D721Med (cell line): ENCODE measurements at regions not wholly inside any gene's neighbourhood (a gene's known extent, or its start where the extent isn't known, plus 50 kb on each side); places are given as distances from the start of the nearest gene placed in this dataset.
A peak's percentile ranks its signal among the peaks of the same experiment; 100 is the strongest.
"Not testable (repeated sequence)": the region's sequence is repeated elsewhere in the genome, so short reads cannot be mapped to it uniquely, and the experiment has no call there.

ENCODE experiments used
- DNase-seq: peaks from one replicate; pipeline ENCODE4 v3.0.0; 2011; ENCODE audit warnings: low spot score; ENCODE audit not compliant: insufficient read length
- FAIRE-seq: peaks from 2 replicates; lab custom pipeline; 2011; peaks lifted over from hg19 to GRCh38; lab: Jason Lieb, UNC
- CTCF ChIP-seq: IDR thresholded peaks from 2 replicates; pipeline ENCODE4 v1.5.1; 2012; ENCODE audit warnings: mild to moderate bottlenecking, control low read depth; ENCODE audit not compliant: insufficient read depth; ENCODE audit errors: missing control alignments

GRCh38 chr9:25121811-25122210 is 556.4 kb downstream of the TUSC1 start:
- DNase-seq (no peak), FAIRE-seq (no peak)
- TF ChIP-seq CTCF: no peak

GRCh38 chr9:25119041-25119440 is 559.2 kb downstream of the TUSC1 start:
- no peak for TF ChIP-seq CTCF
- FAIRE-seq: no peak
- no peak for DNase-seq

- DNase-seq (no peak), FAIRE-seq (peak; percentile 81)
- no peak for TF ChIP-seq CTCF
Measured at GRCh38 chr9:25117791-25118190, 560.5 kb downstream of the TUSC1 start.

GRCh38 chr9:25102204-25102603 is 556.5 kb upstream of the IZUMO3 start:
- DNase-seq, FAIRE-seq: not testable (repeated sequence)

- no peak for DNase-seq
- TF ChIP-seq CTCF: no peak
- FAIRE-seq: peak; percentile 58
Measured at GRCh38 chr9:25094518-25094917, 548.8 kb upstream of the IZUMO3 start.

GRCh38 chr9:25078202-25078601 is 532.5 kb upstream of the IZUMO3 start:
- no peak for TF ChIP-seq CTCF
- FAIRE-seq (no peak), DNase-seq (no peak)

- no peak for TF ChIP-seq CTCF
- DNase-seq (no peak), FAIRE-seq (no peak)
Measured at GRCh38 chr9:25048098-25048724, 502.5 kb upstream of the IZUMO3 start.

- FAIRE-seq, DNase-seq: not testable (repeated sequence)
Measured at GRCh38 chr9:25045469-25045868, 499.8 kb upstream of the IZUMO3 start.
